ENCODE measurements at regions not wholly inside any gene's neighbourhood (a gene's known extent, or its start where the extent isn't known, plus 50 kb on each side); places are given as distances from the start of the nearest gene placed in this dataset.

DNA sequence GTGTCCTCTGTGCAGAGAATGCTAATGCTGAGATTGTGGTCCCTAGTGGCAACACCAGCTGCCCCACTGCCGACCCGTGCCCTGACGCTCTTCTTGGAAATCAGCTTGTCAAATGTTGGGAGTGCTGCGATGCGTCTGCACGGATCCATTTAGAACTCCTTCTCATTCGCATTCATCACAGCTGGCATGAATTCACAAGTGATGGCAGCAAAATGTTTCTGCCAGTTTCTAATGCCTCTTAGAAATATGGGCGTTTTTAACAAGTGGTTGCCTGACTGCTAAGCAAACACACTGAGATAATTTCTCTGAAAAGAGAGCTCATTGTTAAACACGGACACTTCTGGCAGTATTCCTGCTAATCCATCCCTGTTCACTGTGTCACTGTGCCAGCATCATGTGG is 131.9 kb upstream of the KCNJ6 start:
- no peak for TF ChIP-seq CTCF (conservative IDR thresholded peaks at IDR 0.05 in 1 of 2, IDR thresholded peaks at IDR 0.05 in 1 of 2; ENCODE audit: low read depth in 1 of 2, low read length in 2 of 2)
- no peak for TF ChIP-seq EZH2 (IDR thresholded peaks at IDR 0.05; ENCODE audit: low read length, missing control alignments)

Data from fibroblast of lung (primary cell).